ENCODE measurements at regions not wholly inside any gene's neighbourhood (a gene's known extent, or its start where the extent isn't known, plus 50 kb on each side); places are given as distances from the start of the nearest gene placed in this dataset.

GRCh38 chr6:80728830-80729229 lies 622.4 kb downstream of the BCKDHB start:
- TF ChIP-seq CTCF (IDR thresholded peaks at IDR 0.05) (no peak), ZFX (IDR thresholded peaks at IDR 0.05; ENCODE audit: borderline replicate concordance) (no peak)

All from 22Rv1 (cell line).